Suprapubic skin (tissue), 4 donors: ENCODE measurements at regions not wholly inside any gene's neighbourhood (a gene's known extent, or its start where the extent isn't known, plus 50 kb on each side); places are given as distances from the start of the nearest gene placed in this dataset.

Source experiments
- POLR2A ChIP-seq, 2 donors: fragments of 450-650 bp; IDR thresholded peaks; one replicate each; pipeline ENCODE4 v1.6.1; 2017; ENCODE audit warnings: antibody characterized with exemption in 2 of 2, mild to moderate bottlenecking in 2 of 2, moderate library complexity in 2 of 2
- POLR2AphosphoS5 ChIP-seq, 3 donors: sonication (generic); formaldehyde crosslinking; IDR thresholded peaks; one replicate each; pipeline ENCODE4 v1.6.1; 2017; ENCODE audit warnings: antibody characterized with exemption in 3 of 3
- TF ChIP-seq, protein P1 (sequence below), 2 donors: fragments of 200-600 bp in 1 of 2; fragments of 450-650 bp in 1 of 2; sonication (generic) in 1 of 2; IDR thresholded peaks; one replicate each; pipeline ENCODE4 v1.5.1; 2016 to 2019; ENCODE audit warnings: antibody characterized with exemption in 2 of 2, mild to moderate bottlenecking in 1 of 2, moderate library complexity in 1 of 2

DNA sequence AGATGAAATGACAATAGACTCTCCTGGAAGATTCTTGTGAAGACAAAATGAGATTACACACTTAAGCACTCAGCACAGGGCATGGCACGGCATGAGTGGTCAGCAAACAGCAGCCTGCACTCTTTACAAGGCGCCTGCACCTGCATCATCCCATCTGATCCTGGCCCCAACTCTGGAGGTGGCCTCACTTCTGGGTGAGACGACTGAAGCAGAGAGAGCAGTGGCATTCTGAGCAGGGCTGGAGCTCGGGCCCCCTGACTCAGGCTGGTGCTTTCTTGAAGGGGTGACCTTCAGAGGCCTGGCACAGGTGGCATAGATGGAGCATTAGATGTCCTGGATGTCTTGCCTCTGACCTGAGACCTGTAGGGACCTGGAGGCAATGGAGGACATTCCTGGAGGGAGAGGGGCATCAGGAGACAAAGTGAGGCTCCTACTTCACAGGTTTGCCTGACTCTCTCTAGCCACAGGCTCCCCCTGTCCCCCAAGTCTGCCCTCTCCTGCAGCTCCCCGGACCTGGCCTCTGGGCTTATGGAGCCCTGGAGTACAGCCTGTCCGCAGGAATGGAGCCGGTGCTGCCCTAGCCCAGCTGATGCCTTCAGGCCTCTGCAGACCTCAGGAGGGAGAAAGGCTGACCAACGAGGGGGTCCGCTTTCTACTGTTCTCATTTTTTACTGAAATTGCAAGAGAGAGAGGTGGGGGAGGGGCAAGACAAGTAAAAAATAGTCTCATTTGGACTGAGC is 65.5 kb upstream of the THY1 start:
- TF ChIP-seq, protein P1, sequence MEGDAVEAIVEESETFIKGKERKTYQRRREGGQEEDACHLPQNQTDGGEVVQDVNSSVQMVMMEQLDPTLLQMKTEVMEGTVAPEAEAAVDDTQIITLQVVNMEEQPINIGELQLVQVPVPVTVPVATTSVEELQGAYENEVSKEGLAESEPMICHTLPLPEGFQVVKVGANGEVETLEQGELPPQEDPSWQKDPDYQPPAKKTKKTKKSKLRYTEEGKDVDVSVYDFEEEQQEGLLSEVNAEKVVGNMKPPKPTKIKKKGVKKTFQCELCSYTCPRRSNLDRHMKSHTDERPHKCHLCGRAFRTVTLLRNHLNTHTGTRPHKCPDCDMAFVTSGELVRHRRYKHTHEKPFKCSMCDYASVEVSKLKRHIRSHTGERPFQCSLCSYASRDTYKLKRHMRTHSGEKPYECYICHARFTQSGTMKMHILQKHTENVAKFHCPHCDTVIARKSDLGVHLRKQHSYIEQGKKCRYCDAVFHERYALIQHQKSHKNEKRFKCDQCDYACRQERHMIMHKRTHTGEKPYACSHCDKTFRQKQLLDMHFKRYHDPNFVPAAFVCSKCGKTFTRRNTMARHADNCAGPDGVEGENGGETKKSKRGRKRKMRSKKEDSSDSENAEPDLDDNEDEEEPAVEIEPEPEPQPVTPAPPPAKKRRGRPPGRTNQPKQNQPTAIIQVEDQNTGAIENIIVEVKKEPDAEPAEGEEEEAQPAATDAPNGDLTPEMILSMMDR (IDR thresholded peaks at IDR 0.05), result no peak
- TF ChIP-seq POLR2AphosphoS5 (IDR thresholded peaks at IDR 0.05) (no peak), POLR2A (IDR thresholded peaks at IDR 0.05) (no peak)
